ENCODE measurements at regions not wholly inside any gene's neighbourhood (a gene's known extent, or its start where the extent isn't known, plus 50 kb on each side); places are given as distances from the start of the nearest gene placed in this dataset.

- Histone ChIP-seq H3K9me2 (replicated peaks; ENCODE audit: insufficient read depth, low read length) (no peaks in the 10 kb centered on the region), H3F3A (ENCODE audit: insufficient read depth) (no peaks in the 10 kb centered on the region), H3K9me3 (ENCODE audit: insufficient read depth, low read length) (no peaks in the 10 kb centered on the region), H3K79me2 (ENCODE audit: insufficient read depth, low read length) (no peaks in the 10 kb centered on the region), H3K27me3 (ENCODE audit: low read length) (no peaks in the 10 kb centered on the region), H4K20me1 (ENCODE audit: low read depth, low read length) (no peaks in the 10 kb centered on the region), H3K9ac (ENCODE audit: low read length) (no peak overlapping the region), H3K36me3 (ENCODE audit: low read length) (no peaks in the 10 kb centered on the region), H2AFZ (ENCODE audit: low read depth, low read length, severe bottlenecking) (no peak overlapping the region), H3K4me2 (ENCODE audit: low read depth, low read length, poor library complexity, severe bottlenecking) (no peak overlapping the region), H3K27ac (ENCODE audit: low read depth, low read length) (no peak overlapping the region), H3K4me3 (ENCODE audit: insufficient read depth, low read length, poor library complexity, severe bottlenecking) (no peak overlapping the region)
- TF ChIP-seq CTCF (IDR thresholded peaks at IDR 0.05; ENCODE audit: insufficient read depth, low read length, poor library complexity, severe bottlenecking) (no peak), EZH2phosphoT487 (conservative IDR thresholded peaks at IDR 0.05; ENCODE audit: low read length) (no peak)
Observed at GRCh38 chrX:39063037-39063436, 261.8 kb downstream of the MID1IP1 start.

GRCh38 chrX:39063702-39064101, 262.4 kb downstream of the MID1IP1 start:
- no peaks in the 10 kb centered on the region for H3K79me2 ChIP-seq (ENCODE audit: insufficient read depth, low read length)
- TF ChIP-seq EZH2phosphoT487 (conservative IDR thresholded peaks at IDR 0.05; ENCODE audit: low read length) = no peak
- no peak for TF ChIP-seq CTCF (IDR thresholded peaks at IDR 0.05; ENCODE audit: insufficient read depth, low read length, poor library complexity, severe bottlenecking)
- H3F3A ChIP-seq (ENCODE audit: insufficient read depth) = no peaks in the 10 kb centered on the region
- no peak overlapping the region for H3K4me2 ChIP-seq (ENCODE audit: low read depth, low read length, poor library complexity, severe bottlenecking)
- no peaks in the 10 kb centered on the region for H3K27me3 ChIP-seq (ENCODE audit: low read length)
- no peaks in the 10 kb centered on the region for H3K9me2 ChIP-seq (replicated peaks; ENCODE audit: insufficient read depth, low read length)
- no peak overlapping the region for H2AFZ ChIP-seq (ENCODE audit: low read depth, low read length, severe bottlenecking)
- no peak overlapping the region for H3K4me3 ChIP-seq (ENCODE audit: insufficient read depth, low read length, poor library complexity, severe bottlenecking)
- no peaks in the 10 kb centered on the region for H3K36me3 ChIP-seq (ENCODE audit: low read length)
- no peak overlapping the region for H3K27ac ChIP-seq (ENCODE audit: low read depth, low read length)
- no peaks in the 10 kb centered on the region for H3K9me3 ChIP-seq (ENCODE audit: insufficient read depth, low read length)
- H3K9ac ChIP-seq (ENCODE audit: low read length) = no peak overlapping the region
- H4K20me1 ChIP-seq (ENCODE audit: low read depth, low read length) = no peaks in the 10 kb centered on the region

- H3K9me3 ChIP-seq (ENCODE audit: insufficient read depth, low read length) = no peaks in the 10 kb centered on the region
- H3K4me3 ChIP-seq (ENCODE audit: insufficient read depth, low read length, poor library complexity, severe bottlenecking) = no peak overlapping the region
- H2AFZ ChIP-seq (ENCODE audit: low read depth, low read length, severe bottlenecking) = no peak overlapping the region
- H4K20me1 ChIP-seq (ENCODE audit: low read depth, low read length) = no peaks in the 10 kb centered on the region
- H3K36me3 ChIP-seq (ENCODE audit: low read length) = no peaks in the 10 kb centered on the region
- H3K27me3 ChIP-seq (ENCODE audit: low read length) = no peaks in the 10 kb centered on the region
- H3K9me2 ChIP-seq (replicated peaks; ENCODE audit: insufficient read depth, low read length) = no peaks in the 10 kb centered on the region
- no peak overlapping the region for H3K9ac ChIP-seq (ENCODE audit: low read length)
- H3F3A ChIP-seq (ENCODE audit: insufficient read depth) = no peaks in the 10 kb centered on the region
- no peak for TF ChIP-seq EZH2phosphoT487 (conservative IDR thresholded peaks at IDR 0.05; ENCODE audit: low read length)
- TF ChIP-seq CTCF (IDR thresholded peaks at IDR 0.05; ENCODE audit: insufficient read depth, low read length, poor library complexity, severe bottlenecking) = no peak
- no peaks in the 10 kb centered on the region for H3K79me2 ChIP-seq (ENCODE audit: insufficient read depth, low read length)
- no peak overlapping the region for H3K4me2 ChIP-seq (ENCODE audit: low read depth, low read length, poor library complexity, severe bottlenecking)
- H3K27ac ChIP-seq (ENCODE audit: low read depth, low read length) = no peak overlapping the region
Observed at GRCh38 chrX:39065051-39065871, 264.0 kb downstream of the MID1IP1 start.
